ENCODE measurements at regions not wholly inside any gene's neighbourhood (a gene's known extent, or its start where the extent isn't known, plus 50 kb on each side); places are given as distances from the start of the nearest gene placed in this dataset.

DNA sequence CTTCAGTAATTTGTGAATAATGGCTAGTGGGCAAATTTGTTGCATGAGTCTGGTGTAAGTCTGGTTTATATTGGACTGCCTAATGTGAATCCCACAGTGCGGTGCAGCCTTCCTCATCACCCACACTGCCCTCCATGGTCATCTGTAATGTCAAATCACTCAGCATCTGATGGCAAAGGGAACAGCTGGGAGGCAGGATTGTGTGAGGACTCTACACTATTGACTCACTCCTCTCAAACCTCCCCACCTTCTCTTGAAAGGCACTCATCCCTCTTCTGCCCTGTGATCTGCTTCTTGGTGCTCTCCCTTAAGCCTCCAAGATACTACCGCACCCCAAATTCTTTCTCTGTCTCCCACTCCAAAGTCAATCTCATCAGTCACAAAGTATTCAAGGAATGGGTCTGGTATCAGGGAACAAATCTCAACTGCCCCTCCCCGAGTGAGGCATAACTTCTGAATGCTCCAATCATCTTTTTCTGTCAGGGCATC lies 146.0 kb upstream of the BEND6 start:
- ATAC-seq (ENCODE audit: insufficient read depth, low FRiP score) (peak; percentile 78), DNase-seq (no peak)
- 69 to 89% methylated on average over 3 of the region's 3 CpGs for WGBS, 2 donors
- Histone ChIP-seq H3K9me3 (ENCODE audit: control insufficient read depth in 4 of 4, insufficient read depth in 3 of 4, low read length in 3 of 4) (no peaks in the 10 kb centered on the region), H3K4me3 (no peak overlapping the region), H3K36me3 (ENCODE audit: control insufficient read depth in 4 of 4, insufficient read depth in 4 of 4, low read length in 4 of 4) (no peaks in the 10 kb centered on the region), H3K27ac (ENCODE audit: low read depth in 1 of 2, low read length in 1 of 2) (peak overlapping the region in 1 of 2 donors; percentile 66), H3K4me1 (ENCODE audit: control insufficient read depth in 5 of 5, insufficient read depth in 5 of 5, low read length in 5 of 5) (peaks cover 0 to 18% (median 0%) of the 10 kb centered on the region in 5 donors), H3K27me3 (ENCODE audit: control insufficient read depth in 3 of 3, insufficient read depth in 3 of 3, low read length in 2 of 3) (no peaks in the 10 kb centered on the region), H3K9ac (ENCODE audit: insufficient read depth in 1 of 2, low read length in 2 of 2) (no peak overlapping the region)
- TF ChIP-seq CTCF (IDR thresholded peaks at IDR 0.05; ENCODE audit: control extremely low read depth, extremely low read depth): no peak

GRCh38 chr6:56807989-56808337 lies 146.9 kb upstream of the BEND6 start:
- Histone ChIP-seq H3K4me1 (ENCODE audit: control insufficient read depth in 5 of 5, insufficient read depth in 5 of 5, low read length in 5 of 5) (peaks cover 0 to 23% (median 2%) of the 10 kb centered on the region in 5 donors), H3K27ac (ENCODE audit: low read depth in 1 of 2, low read length in 1 of 2) (peak overlapping the region in 1 of 2 donors; percentile 60), H3K27me3 (ENCODE audit: control insufficient read depth in 3 of 3, insufficient read depth in 3 of 3, low read length in 2 of 3) (no peaks in the 10 kb centered on the region), H3K36me3 (ENCODE audit: control insufficient read depth in 4 of 4, insufficient read depth in 4 of 4, low read length in 4 of 4) (no peaks in the 10 kb centered on the region), H3K9me3 (ENCODE audit: control insufficient read depth in 4 of 4, insufficient read depth in 3 of 4, low read length in 3 of 4) (no peaks in the 10 kb centered on the region), H3K9ac (ENCODE audit: insufficient read depth in 1 of 2, low read length in 2 of 2) (no peak overlapping the region), H3K4me3 (no peak overlapping the region)
- no peak for TF ChIP-seq CTCF (IDR thresholded peaks at IDR 0.05; ENCODE audit: control extremely low read depth, extremely low read depth)
- WGBS, 2 donors: 79 to 87% methylated on average over 4 of the region's 4 CpGs
- ATAC-seq (ENCODE audit: insufficient read depth, low FRiP score): no peak
- DNase-seq: no peak

- Histone ChIP-seq H3K36me3 (ENCODE audit: control insufficient read depth in 4 of 4, insufficient read depth in 4 of 4, low read length in 4 of 4) (no peaks in the 10 kb centered on the region), H3K4me1 (ENCODE audit: control insufficient read depth in 5 of 5, insufficient read depth in 5 of 5, low read length in 5 of 5) (peaks cover 0 to 26% (median 3%) of the 10 kb centered on the region in 5 donors), H3K9me3 (ENCODE audit: control insufficient read depth in 4 of 4, insufficient read depth in 3 of 4, low read length in 3 of 4) (no peaks in the 10 kb centered on the region), H3K27me3 (ENCODE audit: control insufficient read depth in 3 of 3, insufficient read depth in 3 of 3, low read length in 2 of 3) (no peaks in the 10 kb centered on the region), H3K27ac (ENCODE audit: low read depth in 1 of 2, low read length in 1 of 2) (peak overlapping the region in 1 of 2 donors; percentile 60), H3K9ac (ENCODE audit: insufficient read depth in 1 of 2, low read length in 2 of 2) (no peak overlapping the region), H3K4me3 (no peak overlapping the region)
- no peak for TF ChIP-seq CTCF (IDR thresholded peaks at IDR 0.05; ENCODE audit: control extremely low read depth, extremely low read depth)
- no peak for DNase-seq
- no peak for ATAC-seq (ENCODE audit: insufficient read depth, low FRiP score)
- 90 to 93% methylated on average over 4 of the region's 4 CpGs for WGBS, 2 donors
Measured at GRCh38 chr6:56807326-56807988, 147.4 kb upstream of the BEND6 start.

DNA sequence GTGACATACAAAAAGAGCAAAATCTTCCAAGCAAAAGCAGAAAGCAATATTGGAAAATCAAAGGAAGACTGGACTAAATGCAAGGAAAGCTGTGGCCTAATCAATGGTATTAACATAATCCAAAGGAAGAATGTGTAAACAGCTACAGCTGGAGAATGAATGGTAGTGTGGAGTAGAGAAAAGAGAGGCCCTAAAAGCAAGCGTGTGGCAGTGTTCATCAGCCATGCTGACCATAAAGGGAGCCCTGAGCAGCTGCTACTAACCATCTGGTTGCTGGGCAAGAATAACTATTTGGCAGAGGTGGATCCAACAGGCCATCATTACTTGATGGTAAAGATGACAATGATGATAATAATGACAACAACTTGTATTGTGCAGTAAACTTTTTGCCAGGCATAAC lies 148.5 kb upstream of the BEND6 start:
- Histone ChIP-seq H3K9me3 (ENCODE audit: control insufficient read depth in 4 of 4, insufficient read depth in 3 of 4, low read length in 3 of 4) (no peaks in the 10 kb centered on the region), H3K4me1 (ENCODE audit: control insufficient read depth in 5 of 5, insufficient read depth in 5 of 5, low read length in 5 of 5) (peaks cover 0 to 26% (median 3%) of the 10 kb centered on the region in 5 donors), H3K27ac (ENCODE audit: low read depth in 1 of 2, low read length in 1 of 2) (no peak overlapping the region), H3K9ac (ENCODE audit: insufficient read depth in 1 of 2, low read length in 2 of 2) (no peak overlapping the region), H3K36me3 (ENCODE audit: control insufficient read depth in 4 of 4, insufficient read depth in 4 of 4, low read length in 4 of 4) (no peaks in the 10 kb centered on the region), H3K4me3 (no peak overlapping the region), H3K27me3 (ENCODE audit: control insufficient read depth in 3 of 3, insufficient read depth in 3 of 3, low read length in 2 of 3) (no peaks in the 10 kb centered on the region)
- ATAC-seq (ENCODE audit: insufficient read depth, low FRiP score): no peak
- no peak for DNase-seq
- no peak for TF ChIP-seq CTCF (IDR thresholded peaks at IDR 0.05; ENCODE audit: control extremely low read depth, extremely low read depth)
- 91 to 100% methylated on average over 1 of the region's 1 CpG for WGBS, 2 donors
